IgD-negative memory B cell (primary cell): ENCODE measurements at regions not wholly inside any gene's neighbourhood (a gene's known extent, or its start where the extent isn't known, plus 50 kb on each side); places are given as distances from the start of the nearest gene placed in this dataset.
"Not testable (repeated sequence)": the region's sequence is repeated elsewhere in the genome, so short reads cannot be mapped to it uniquely, and the experiment has no call there.

Source experiments
- H3K27ac Mint-ChIP-seq, 3 donors: one replicate each; pipeline ENCODE4 v1.8.0; 2020 to 2022; ENCODE audit warnings: mild to moderate bottlenecking in 3 of 3, mixed read lengths in 3 of 3, moderate library complexity in 1 of 3
- H3K27me3 Mint-ChIP-seq: one replicate; pipeline ENCODE4 v1.8.0; 2021; ENCODE audit warnings: mixed read lengths
- H3K36me3 Mint-ChIP-seq: one replicate; pipeline ENCODE4 v1.8.0; 2020; ENCODE audit warnings: mild to moderate bottlenecking, mixed read lengths
- H3K4me1 Mint-ChIP-seq, 3 donors: one replicate each; pipeline ENCODE4 v1.8.0; 2020 to 2022; ENCODE audit warnings: mixed read lengths in 3 of 3, mild to moderate bottlenecking in 1 of 3
- H3K4me3 Mint-ChIP-seq, 4 donors: one replicate each; pipeline ENCODE4 v1.8.0; 2020 to 2022; ENCODE audit warnings: mild to moderate bottlenecking in 4 of 4, mixed read lengths in 4 of 4, moderate library complexity in 3 of 4
- H3K9me3 Mint-ChIP-seq, 3 donors: one replicate each; pipeline ENCODE4 v1.8.0; 2020 to 2021; ENCODE audit warnings: mixed read lengths in 3 of 3, mild to moderate bottlenecking in 1 of 3

DNA sequence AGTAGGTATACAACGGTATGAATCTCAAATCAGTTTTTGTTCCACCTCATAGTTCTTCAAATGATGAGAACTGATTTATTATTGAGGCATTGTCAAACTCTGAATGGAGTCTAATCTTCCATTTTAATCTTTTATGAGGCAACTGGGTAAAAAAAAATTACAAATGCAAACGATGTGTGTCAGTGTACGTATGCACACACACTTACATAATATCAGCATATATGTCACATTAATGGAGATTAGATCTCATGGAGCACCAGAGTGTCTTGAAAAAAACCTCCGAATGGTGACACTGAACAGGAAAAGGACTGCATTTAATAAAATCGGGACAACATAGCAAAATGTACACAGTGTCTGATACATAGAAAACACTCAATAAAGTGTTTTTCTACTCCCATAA, 842.7 kb downstream of the EFNB2 start:
- Mint-ChIP-seq H3K9me3 (peaks cover 3 to 7% (median 3%) of the 10 kb centered on the region in 3 donors), H3K4me1 (peaks cover 0 to 1% (median 0%) of the 10 kb centered on the region in 3 donors), H3K27ac (no peak overlapping the region), H3K4me3 (no peak overlapping the region), H3K36me3 (no peaks in the 10 kb centered on the region), H3K27me3 (no peaks in the 10 kb centered on the region)

DNA sequence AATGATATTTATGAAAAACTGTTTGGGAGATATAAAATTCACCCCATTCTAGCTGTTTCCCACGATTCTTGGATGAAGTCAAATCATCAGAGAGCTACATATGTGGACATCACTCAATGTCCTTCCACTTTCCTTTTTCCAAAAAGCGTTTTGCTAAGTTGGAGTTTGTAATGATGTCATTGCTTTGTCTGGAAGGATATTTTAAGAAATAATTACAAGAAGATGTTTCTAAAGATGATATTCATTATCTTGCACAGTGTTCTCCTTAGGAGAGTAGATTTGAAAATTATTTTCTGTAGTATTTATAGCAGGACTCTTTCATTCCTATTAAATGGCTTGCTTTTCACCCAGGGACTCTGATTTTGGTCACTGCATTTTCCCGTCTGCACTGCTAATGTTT, 851.2 kb downstream of the EFNB2 start:
- no peak overlapping the region for H3K27ac Mint-ChIP-seq
- no peaks in the 10 kb centered on the region for H3K27me3 Mint-ChIP-seq
- H3K9me3 Mint-ChIP-seq, result peaks cover 0 to 5% (median 0%) of the 10 kb centered on the region in 3 donors
- no peaks in the 10 kb centered on the region for H3K4me1 Mint-ChIP-seq
- H3K36me3 Mint-ChIP-seq, result no peaks in the 10 kb centered on the region
- H3K4me3 Mint-ChIP-seq, result no peak overlapping the region

DNA sequence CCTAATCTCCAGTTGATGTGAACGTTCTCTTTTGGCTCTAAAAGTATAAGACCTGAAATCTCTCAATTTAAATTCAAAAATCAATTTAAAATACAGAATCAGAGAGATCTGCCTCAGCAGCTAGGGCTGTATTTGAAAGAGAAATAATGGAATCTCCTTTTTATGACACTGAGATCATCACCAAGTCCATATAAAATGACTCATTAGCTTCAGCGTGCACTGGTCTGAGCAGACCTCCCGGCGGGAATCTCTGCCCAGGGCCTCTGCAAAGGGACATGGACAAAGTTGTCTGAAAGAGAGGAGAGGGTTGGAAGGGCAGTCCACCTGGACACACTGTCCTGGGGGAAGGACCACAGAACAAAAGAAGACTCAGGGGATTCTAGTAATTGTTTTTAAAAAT, 855.6 kb downstream of the EFNB2 start:
- no peaks in the 10 kb centered on the region for H3K27me3 Mint-ChIP-seq
- no peaks in the 10 kb centered on the region for H3K4me1 Mint-ChIP-seq
- H3K27ac Mint-ChIP-seq, result no peak overlapping the region
- H3K9me3 Mint-ChIP-seq, result peaks cover 0 to 3% (median 3%) of the 10 kb centered on the region in 3 donors
- H3K36me3 Mint-ChIP-seq, result no peaks in the 10 kb centered on the region
- no peak overlapping the region for H3K4me3 Mint-ChIP-seq

DNA sequence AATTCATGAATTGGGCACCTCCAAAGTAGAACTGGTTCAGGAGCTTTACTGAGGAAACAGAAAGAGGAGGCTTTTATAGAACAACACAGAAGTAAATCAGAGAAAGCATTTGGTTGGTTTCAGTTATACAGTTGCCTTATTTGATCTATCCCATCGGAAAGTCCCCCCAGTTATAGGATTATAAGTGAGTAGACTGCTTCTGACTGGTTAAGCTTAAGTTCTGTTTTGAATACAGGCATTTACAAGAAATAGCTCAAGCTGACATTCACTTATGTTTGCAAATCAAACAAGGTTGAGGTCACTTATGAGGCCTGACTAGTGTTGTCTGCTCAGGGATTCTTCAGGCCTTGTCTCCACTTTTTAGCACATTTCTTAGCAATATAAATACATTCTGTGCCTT, 857.4 kb downstream of the EFNB2 start:
- no peak overlapping the region for H3K27ac Mint-ChIP-seq
- no peak overlapping the region for H3K4me3 Mint-ChIP-seq
- no peaks in the 10 kb centered on the region for H3K27me3 Mint-ChIP-seq
- no peaks in the 10 kb centered on the region for H3K4me1 Mint-ChIP-seq
- H3K36me3 Mint-ChIP-seq, result no peaks in the 10 kb centered on the region
- H3K9me3 Mint-ChIP-seq, result peaks cover under 1 to 3% (median 3%) of the 10 kb centered on the region in 3 donors

DNA sequence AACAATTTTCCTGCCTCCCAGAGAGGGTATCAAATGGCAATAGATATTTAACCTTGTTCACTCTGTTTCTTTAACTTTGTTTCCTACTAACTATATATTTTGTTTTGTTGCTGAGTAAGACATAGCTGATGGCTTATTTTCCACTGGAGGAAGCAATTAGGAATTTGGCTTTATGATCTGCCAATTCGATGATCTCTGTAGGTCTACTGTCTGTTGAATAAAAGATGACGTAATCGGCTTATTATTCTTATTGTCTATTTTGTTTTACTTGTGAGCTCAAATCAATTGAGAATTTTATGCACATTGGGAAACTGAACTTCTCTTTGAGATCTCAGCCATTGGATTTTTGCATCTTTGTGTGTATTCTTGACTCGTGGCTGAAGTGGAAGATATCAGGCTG, 862.6 kb downstream of the EFNB2 start:
- Mint-ChIP-seq H3K36me3 (no peaks in the 10 kb centered on the region), H3K27me3 (no peaks in the 10 kb centered on the region), H3K27ac (no peak overlapping the region), H3K4me3 (no peak overlapping the region), H3K4me1 (no peaks in the 10 kb centered on the region), H3K9me3 (peaks cover 0 to 6% (median 3%) of the 10 kb centered on the region in 3 donors)

DNA sequence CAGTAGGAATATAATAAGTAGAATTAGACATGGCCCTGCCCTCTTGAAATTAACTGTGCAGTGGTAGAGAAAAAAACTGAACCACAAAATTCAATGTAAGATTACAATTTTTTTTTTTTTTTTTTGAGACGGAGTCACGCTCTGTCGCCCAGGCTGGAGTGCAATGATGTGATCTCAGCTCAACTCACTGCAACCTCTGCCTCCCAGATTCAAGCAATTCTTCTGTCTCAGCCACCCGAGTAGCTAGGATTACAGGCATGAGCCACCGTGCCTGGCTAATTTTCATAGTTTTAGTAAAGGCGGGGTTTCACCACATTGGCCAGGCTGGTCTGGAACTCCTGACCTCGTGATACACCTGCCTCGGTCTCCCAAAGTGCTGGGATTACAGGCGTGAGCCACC, 864.3 kb downstream of the EFNB2 start:
- H3K4me1 Mint-ChIP-seq, H3K27ac Mint-ChIP-seq, H3K36me3 Mint-ChIP-seq, H3K9me3 Mint-ChIP-seq, H3K27me3 Mint-ChIP-seq, H3K4me3 Mint-ChIP-seq: not testable (repeated sequence)

DNA sequence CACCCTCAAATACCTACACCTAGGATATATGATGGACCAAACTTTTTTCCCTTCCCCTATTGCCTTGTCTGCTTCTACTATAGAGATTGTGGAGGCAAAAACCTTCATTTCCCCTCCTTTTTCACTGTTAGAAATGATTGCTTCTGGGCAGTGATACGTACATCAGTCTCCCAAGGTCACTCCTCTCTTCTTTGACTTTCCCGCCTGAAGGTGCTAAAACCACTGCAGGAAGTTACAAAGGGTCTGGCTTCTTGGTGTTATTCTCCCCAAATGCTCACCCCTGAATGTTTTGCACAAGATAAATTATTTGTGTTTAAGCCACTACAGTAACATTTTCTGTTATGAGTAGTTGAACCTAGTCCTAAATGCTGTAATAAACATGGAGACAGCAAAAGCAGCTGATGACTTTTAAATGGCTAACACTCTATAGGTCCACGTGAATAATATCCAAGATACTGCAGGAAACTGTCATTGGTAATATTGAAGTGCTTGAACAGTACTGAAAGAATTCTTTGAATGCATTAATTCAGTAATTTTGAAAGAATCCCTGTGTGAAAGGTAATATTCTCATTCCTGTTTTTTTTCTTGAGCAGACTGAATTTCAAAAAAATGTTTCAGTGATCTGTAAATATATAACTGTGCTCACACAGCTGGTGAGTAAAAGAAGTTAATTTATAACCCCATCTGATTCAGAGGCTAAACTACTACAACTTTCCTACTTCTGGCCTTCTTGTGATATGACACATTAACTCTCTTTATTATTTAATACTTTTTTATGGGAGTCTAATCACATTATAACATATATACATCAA, 865.1 kb downstream of the EFNB2 start:
- no peaks in the 10 kb centered on the region for H3K4me1 Mint-ChIP-seq
- H3K27ac Mint-ChIP-seq, result no peak overlapping the region
- peaks cover 0 to 8% (median 2%) of the 10 kb centered on the region in 3 donors for H3K9me3 Mint-ChIP-seq

DNA sequence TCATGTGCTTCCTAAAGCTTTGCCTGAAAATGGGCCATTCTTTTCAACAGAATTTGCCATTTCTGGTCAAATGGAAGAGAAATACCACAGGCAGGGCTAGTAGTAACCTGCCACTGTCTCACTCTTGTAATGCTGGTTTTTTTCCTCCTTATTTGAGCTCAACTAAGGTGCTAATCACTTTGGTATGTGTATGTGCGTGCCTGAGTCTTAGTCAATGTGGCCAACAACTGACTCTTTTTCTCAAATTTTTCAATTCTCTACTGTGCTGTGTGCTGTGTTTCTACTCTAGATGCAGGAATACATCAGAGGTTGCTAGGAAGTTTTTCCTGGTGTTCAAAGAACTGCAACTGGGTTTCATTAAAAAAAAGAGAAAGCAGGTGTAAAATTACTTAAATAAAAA, 870.2 kb downstream of the EFNB2 start:
- Mint-ChIP-seq H3K9me3 (peaks cover 0 to 8% (median 4%) of the 10 kb centered on the region in 3 donors), H3K36me3 (peaks cover 1% of the 10 kb centered on the region), H3K27me3 (no peaks in the 10 kb centered on the region), H3K27ac (no peak overlapping the region), H3K4me1 (no peaks in the 10 kb centered on the region), H3K4me3 (no peak overlapping the region)

More for the DNA sequence above, 865.1 kb downstream of the EFNB2 start:
- Mint-ChIP-seq H3K4me3 (no peak overlapping the region), H3K27me3 (no peaks in the 10 kb centered on the region), H3K36me3 (no peaks in the 10 kb centered on the region)

DNA sequence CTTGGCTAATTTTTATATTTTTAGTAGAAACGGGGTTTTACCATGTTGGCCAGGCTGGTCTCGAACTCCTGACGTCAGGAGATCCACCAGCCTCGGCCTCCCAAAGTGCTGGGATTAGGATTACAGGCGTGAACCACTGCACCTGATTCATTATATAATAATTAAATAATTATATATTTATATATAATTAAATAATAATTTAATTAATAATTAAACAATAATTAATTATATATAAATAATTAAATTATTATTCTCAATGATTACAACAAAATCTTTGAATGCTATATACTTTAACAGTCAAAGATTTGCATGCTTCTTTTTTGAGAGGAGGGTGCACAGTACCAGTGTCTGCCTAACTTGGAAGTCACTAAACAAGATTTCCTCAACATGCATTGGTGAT, 872.3 kb downstream of the EFNB2 start:
- H3K27ac Mint-ChIP-seq, result no peak overlapping the region
- peaks cover 0 to 8% (median 4%) of the 10 kb centered on the region in 3 donors for H3K9me3 Mint-ChIP-seq
- H3K36me3 Mint-ChIP-seq, result peaks cover 1% of the 10 kb centered on the region
- no peaks in the 10 kb centered on the region for H3K4me1 Mint-ChIP-seq
- no peak overlapping the region for H3K4me3 Mint-ChIP-seq
- H3K27me3 Mint-ChIP-seq, result no peaks in the 10 kb centered on the region

DNA sequence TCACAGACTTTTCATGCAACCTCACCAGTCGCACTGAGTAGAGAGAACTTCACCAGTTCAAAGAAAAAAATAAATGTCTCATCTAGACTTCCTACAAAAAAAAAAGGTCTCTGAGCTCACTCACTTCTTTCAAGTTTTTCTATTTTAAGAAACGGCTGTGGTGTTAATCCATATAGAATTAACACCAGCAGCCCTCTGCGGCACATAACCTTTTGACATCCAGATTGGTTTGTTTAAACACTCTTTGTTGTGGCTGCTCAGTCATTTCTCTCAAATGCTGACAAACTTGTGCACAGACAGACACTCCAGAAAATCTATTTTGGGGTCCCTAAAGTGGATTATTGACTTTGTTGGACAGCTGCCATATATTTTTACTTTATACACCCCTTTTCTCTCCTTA, 874.9 kb downstream of the EFNB2 start:
- Mint-ChIP-seq H3K4me3 (no peak overlapping the region), H3K9me3 (peaks cover 1 to 8% (median 4%) of the 10 kb centered on the region in 3 donors), H3K4me1 (no peaks in the 10 kb centered on the region), H3K27me3 (no peaks in the 10 kb centered on the region), H3K36me3 (peaks cover 1% of the 10 kb centered on the region), H3K27ac (no peak overlapping the region)

DNA sequence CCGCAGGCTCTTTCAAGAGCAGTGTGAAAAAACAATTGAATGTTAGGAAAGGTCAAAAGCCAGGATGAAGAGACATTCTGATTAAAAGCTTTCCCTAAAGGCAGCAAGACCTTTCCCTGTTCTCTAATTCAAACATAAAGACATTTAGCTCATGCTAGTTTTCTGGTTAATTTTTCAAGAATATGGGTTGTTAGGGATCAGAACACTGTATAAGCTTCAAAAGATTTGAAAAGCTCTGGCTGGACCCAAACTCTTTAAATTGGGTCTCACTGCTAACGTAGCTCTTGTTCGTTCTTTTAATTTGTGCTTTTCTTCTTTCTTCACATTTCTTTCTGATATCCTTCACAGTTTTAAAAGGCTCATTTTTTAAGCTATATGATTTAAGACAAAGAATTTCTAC, 877.0 kb downstream of the EFNB2 start:
- H3K4me1 Mint-ChIP-seq, result no peaks in the 10 kb centered on the region
- H3K36me3 Mint-ChIP-seq, result peaks cover 1% of the 10 kb centered on the region
- no peak overlapping the region for H3K27ac Mint-ChIP-seq
- H3K27me3 Mint-ChIP-seq, result no peaks in the 10 kb centered on the region
- H3K9me3 Mint-ChIP-seq, result peaks cover 1 to 4% (median 3%) of the 10 kb centered on the region in 3 donors
- no peak overlapping the region for H3K4me3 Mint-ChIP-seq

DNA sequence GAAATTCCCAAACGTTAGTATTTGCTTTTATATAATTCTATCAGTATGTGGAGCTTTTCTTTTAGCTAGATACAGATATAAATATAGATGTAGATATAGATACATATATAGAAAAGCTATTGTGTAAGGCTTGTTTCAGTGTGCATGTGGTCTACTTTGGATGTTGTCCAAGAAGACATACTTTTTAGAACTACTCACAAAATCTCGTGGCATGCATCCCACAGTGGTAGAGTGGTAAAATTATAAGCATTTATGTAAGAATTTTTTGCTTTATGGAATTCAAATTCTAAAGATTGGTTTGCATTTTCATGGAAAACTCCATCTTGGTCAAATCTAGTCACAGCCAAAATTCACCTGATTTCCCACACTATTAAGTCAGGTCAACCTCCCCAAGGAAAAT, 880.4 kb downstream of the EFNB2 start:
- H3K9me3 Mint-ChIP-seq, result peaks cover 3 to 4% (median 3%) of the 10 kb centered on the region in 3 donors
- H3K36me3 Mint-ChIP-seq, result no peaks in the 10 kb centered on the region
- no peaks in the 10 kb centered on the region for H3K4me1 Mint-ChIP-seq
- no peaks in the 10 kb centered on the region for H3K27me3 Mint-ChIP-seq
- H3K27ac Mint-ChIP-seq, result no peak overlapping the region
- H3K4me3 Mint-ChIP-seq, result no peak overlapping the region

DNA sequence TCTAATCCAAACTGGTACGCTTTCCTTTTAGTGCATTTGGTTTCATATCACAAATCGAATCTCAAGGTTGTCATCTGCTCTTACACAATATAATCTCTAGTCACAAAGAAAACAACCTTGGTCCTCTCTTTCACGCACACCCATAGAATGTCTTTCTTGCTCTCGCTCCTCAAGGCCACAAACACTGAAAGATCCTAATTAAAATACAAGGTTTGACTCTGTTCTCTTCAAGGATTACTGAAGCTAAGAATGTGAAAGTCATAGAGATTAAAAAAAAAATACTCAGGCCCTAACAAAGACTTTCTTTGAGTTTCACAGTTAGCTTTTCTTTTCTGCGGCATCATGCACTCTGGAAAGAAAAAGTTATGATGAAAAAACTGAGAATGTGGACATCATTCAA, 891.5 kb downstream of the EFNB2 start:
- H3K36me3 Mint-ChIP-seq, result no peaks in the 10 kb centered on the region
- H3K27ac Mint-ChIP-seq, result no peak overlapping the region
- peaks cover 2 to 19% (median 2%) of the 10 kb centered on the region in 3 donors for H3K9me3 Mint-ChIP-seq
- H3K27me3 Mint-ChIP-seq, result no peaks in the 10 kb centered on the region
- no peaks in the 10 kb centered on the region for H3K4me1 Mint-ChIP-seq
- H3K4me3 Mint-ChIP-seq, result no peak overlapping the region

DNA sequence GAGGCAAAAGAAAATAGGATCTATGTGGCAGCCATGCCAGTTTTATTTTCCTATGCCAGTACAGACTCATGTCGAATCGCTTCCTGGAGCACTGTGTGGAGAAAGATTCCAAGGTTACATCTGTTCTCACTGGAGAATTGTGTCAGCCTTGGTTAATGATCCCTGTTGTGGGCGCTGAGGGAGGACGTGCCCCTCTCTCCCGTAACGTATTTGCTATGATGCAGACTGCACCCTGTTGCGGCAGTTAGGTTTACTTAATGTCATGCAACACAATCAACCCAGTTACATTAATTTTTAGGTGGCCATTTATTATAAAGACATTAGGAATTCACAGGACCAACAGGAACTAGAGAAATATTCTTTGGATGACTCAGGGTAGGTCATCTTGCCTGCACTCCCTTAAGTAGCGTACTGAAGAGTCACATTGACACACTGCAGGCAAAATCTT, 892.9 kb downstream of the EFNB2 start:
- H3K27me3 Mint-ChIP-seq, result no peaks in the 10 kb centered on the region
- no peak overlapping the region for H3K27ac Mint-ChIP-seq
- no peaks in the 10 kb centered on the region for H3K36me3 Mint-ChIP-seq
- no peaks in the 10 kb centered on the region for H3K4me1 Mint-ChIP-seq
- no peak overlapping the region for H3K4me3 Mint-ChIP-seq
- H3K9me3 Mint-ChIP-seq, result peaks cover 1 to 10% (median 2%) of the 10 kb centered on the region in 3 donors

DNA sequence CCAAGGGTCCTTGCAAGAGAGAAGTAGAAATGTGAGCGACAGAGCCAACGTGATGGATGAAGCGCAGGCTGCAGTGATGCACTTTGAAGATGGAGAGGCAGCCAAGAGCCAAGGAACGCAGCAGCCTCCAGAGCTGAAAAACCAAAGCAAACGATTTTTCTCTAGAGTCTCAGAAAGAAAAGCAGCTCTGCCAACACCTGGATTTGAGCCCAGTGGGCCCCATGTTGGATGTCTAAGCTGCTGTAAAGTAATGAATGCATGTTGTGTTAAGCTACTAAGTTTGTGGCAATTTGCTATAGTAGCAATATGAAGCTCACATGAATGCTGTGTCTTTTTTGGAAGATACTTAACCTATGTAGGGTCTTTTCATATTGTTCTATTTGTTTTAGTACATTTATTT, 894.3 kb downstream of the EFNB2 start:
- H3K9me3 Mint-ChIP-seq, result peaks cover 0 to 2% (median 1%) of the 10 kb centered on the region in 3 donors
- H3K27ac Mint-ChIP-seq, result no peak overlapping the region
- H3K4me3 Mint-ChIP-seq, result no peak overlapping the region
- H3K4me1 Mint-ChIP-seq, result no peaks in the 10 kb centered on the region
- H3K36me3 Mint-ChIP-seq, result no peaks in the 10 kb centered on the region
- H3K27me3 Mint-ChIP-seq, result no peaks in the 10 kb centered on the region

DNA sequence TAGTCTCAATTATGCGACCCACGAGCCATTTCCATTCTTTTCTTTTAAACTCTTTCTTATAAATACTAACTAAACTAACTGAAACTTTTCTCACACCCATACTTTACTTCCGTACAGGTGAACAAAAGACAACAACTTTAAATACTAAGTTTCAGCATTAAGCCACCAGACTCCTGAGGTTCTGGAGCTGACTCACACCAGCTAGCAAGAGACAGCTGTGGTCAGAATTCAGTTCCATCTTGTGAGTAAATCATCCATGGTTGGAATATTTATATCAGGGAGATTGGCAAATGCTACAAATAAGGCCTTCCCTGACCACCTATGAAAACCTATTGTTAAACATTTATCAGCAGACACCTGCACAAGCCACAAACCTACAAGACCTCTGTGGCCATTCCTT, 897.0 kb downstream of the EFNB2 start:
- no peak overlapping the region for H3K27ac Mint-ChIP-seq
- no peaks in the 10 kb centered on the region for H3K4me1 Mint-ChIP-seq
- H3K27me3 Mint-ChIP-seq, result no peaks in the 10 kb centered on the region

More for the DNA sequence above, 897.0 kb downstream of the EFNB2 start:
- Mint-ChIP-seq H3K4me3 (no peak overlapping the region), H3K9me3 (peaks cover 0 to 2% (median 1%) of the 10 kb centered on the region in 3 donors), H3K36me3 (no peaks in the 10 kb centered on the region)
